Ovary (tissue), 3 donors: ENCODE measurements at regions not wholly inside any gene's neighbourhood (a gene's known extent, or its start where the extent isn't known, plus 50 kb on each side); places are given as distances from the start of the nearest gene placed in this dataset.

Experiments used
- POLR2A ChIP-seq: fragments of 450-650 bp; IDR thresholded peaks from one replicate; pipeline ENCODE4 v1.6.1; 2017; ENCODE audit warnings: antibody characterized with exemption, mild to moderate bottlenecking, moderate library complexity
- TF ChIP-seq, protein P1 (sequence below), 3 donors: fragments of 450-650 bp in 2 of 3; fragments of 200-600 bp in 1 of 3; IDR thresholded peaks; one replicate each; pipeline versions ENCODE4 v1.5.1 to v1.8.0; 2016 to 2022; ENCODE audit warnings: antibody characterized with exemption in 3 of 3, mild to moderate bottlenecking in 1 of 3
- donor health status: DM: no; HTN: no; CAD: no.

GRCh38 chr5:88663793-88664216, 219.2 kb downstream of the MEF2C start:
- TF ChIP-seq, protein P1, sequence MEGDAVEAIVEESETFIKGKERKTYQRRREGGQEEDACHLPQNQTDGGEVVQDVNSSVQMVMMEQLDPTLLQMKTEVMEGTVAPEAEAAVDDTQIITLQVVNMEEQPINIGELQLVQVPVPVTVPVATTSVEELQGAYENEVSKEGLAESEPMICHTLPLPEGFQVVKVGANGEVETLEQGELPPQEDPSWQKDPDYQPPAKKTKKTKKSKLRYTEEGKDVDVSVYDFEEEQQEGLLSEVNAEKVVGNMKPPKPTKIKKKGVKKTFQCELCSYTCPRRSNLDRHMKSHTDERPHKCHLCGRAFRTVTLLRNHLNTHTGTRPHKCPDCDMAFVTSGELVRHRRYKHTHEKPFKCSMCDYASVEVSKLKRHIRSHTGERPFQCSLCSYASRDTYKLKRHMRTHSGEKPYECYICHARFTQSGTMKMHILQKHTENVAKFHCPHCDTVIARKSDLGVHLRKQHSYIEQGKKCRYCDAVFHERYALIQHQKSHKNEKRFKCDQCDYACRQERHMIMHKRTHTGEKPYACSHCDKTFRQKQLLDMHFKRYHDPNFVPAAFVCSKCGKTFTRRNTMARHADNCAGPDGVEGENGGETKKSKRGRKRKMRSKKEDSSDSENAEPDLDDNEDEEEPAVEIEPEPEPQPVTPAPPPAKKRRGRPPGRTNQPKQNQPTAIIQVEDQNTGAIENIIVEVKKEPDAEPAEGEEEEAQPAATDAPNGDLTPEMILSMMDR (IDR thresholded peaks at IDR 0.05) = no peak
- no peak for TF ChIP-seq POLR2A
